ENCODE measurements at regions not wholly inside any gene's neighbourhood (a gene's known extent, or its start where the extent isn't known, plus 50 kb on each side); places are given as distances from the start of the nearest gene placed in this dataset.

DNA sequence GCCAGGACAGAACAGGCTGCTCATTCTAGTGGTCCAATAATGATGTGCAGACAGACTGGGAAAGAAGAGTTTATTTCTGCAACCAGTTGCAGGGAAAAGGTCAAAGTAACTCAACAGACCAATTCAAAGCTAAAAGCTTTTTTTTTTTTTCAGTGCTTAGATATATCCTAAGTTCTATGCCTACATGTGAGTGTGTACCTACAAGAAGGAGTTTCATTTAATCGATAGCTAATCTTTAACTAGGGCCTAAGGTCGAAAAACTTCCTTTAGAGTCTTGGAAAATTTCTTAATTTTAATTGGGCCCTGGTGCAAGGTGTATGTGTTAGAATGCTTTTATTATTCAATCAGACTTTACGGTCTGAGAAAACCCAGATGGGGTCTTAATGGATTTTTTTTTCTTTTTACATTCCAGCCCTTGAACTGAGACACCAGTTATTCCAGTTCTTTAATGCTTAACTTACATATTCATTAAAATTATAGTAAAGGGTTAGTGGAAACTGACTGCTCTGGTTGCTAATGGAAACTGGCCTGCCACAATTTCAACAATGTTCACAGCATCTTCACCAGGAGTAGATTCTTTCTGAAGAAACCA, 365.3 kb downstream of the MTRR start:
- TF ChIP-seq, protein P1, sequence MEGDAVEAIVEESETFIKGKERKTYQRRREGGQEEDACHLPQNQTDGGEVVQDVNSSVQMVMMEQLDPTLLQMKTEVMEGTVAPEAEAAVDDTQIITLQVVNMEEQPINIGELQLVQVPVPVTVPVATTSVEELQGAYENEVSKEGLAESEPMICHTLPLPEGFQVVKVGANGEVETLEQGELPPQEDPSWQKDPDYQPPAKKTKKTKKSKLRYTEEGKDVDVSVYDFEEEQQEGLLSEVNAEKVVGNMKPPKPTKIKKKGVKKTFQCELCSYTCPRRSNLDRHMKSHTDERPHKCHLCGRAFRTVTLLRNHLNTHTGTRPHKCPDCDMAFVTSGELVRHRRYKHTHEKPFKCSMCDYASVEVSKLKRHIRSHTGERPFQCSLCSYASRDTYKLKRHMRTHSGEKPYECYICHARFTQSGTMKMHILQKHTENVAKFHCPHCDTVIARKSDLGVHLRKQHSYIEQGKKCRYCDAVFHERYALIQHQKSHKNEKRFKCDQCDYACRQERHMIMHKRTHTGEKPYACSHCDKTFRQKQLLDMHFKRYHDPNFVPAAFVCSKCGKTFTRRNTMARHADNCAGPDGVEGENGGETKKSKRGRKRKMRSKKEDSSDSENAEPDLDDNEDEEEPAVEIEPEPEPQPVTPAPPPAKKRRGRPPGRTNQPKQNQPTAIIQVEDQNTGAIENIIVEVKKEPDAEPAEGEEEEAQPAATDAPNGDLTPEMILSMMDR (IDR thresholded peaks at IDR 0.05; ENCODE audit: low read depth, low read length, poor library complexity, severe bottlenecking): no peak
- TF ChIP-seq EZH2phosphoT487 (IDR thresholded peaks at IDR 0.05; ENCODE audit: borderline replicate concordance, low read length): no peak
- H4K20me1 ChIP-seq (ENCODE audit: control insufficient read depth, insufficient read depth, low read depth, low read length): no peaks in the 10 kb centered on the region
- H3K4me3 ChIP-seq (ENCODE audit: low read length): no peak overlapping the region
- no peaks in the 10 kb centered on the region for H3K27me3 ChIP-seq (ENCODE audit: control insufficient read depth, low read length)
- no peak overlapping the region for H3K4me2 ChIP-seq (ENCODE audit: low read length)
- H3K4me1 ChIP-seq (ENCODE audit: control insufficient read depth, low read length): no peaks in the 10 kb centered on the region
- H3K79me2 ChIP-seq (ENCODE audit: control insufficient read depth, low read length): no peaks in the 10 kb centered on the region
- no peaks in the 10 kb centered on the region; the same call in 1 of the 2 replicates for H3K9me3 ChIP-seq (ENCODE audit: control insufficient read depth, insufficient read depth, low read length)
- H3K36me3 ChIP-seq (ENCODE audit: control insufficient read depth, low read length): no peaks in the 10 kb centered on the region
- no peak overlapping the region for H3K27ac ChIP-seq (ENCODE audit: low read depth, low read length)
- no peaks in the 10 kb centered on the region for H3F3A ChIP-seq (ENCODE audit: control insufficient read depth, insufficient read depth)
- no peaks in the 10 kb centered on the region; the same call in 1 of the 2 replicates for H3K9me2 ChIP-seq (replicated peaks; ENCODE audit: control insufficient read depth, low read length)

DNA sequence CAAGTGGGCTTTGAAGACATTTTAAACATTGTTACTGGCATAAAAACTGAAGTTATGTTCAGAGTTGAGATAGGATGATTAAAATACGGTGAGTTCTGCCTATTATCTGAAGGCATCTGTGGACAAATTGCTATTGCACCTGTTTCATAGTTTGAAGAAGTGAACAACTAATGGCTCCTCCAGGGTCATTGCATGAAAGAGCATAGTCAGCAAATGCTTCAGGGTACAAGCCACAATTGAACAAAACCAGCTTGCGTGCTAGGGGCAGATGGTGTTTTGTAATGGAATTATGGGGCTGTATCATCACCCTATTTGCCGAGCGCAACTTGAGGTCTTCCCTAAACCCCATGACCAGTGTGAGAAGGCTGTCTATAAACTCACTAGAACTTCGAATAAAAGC, 369.1 kb downstream of the MTRR start:
- TF ChIP-seq, protein P1 (IDR thresholded peaks at IDR 0.05; ENCODE audit: low read depth, low read length, poor library complexity, severe bottlenecking): no peak
- no peak for TF ChIP-seq EZH2phosphoT487 (IDR thresholded peaks at IDR 0.05; ENCODE audit: borderline replicate concordance, low read length)
- Histone ChIP-seq H3K27ac (ENCODE audit: low read depth, low read length) (no peak overlapping the region), H3K4me3 (ENCODE audit: low read length) (no peak overlapping the region), H3K4me1 (ENCODE audit: control insufficient read depth, low read length) (no peaks in the 10 kb centered on the region), H3K4me2 (ENCODE audit: low read length) (no peak overlapping the region), H3K79me2 (ENCODE audit: control insufficient read depth, low read length) (no peaks in the 10 kb centered on the region), H3K36me3 (ENCODE audit: control insufficient read depth, low read length) (no peaks in the 10 kb centered on the region), H3K27me3 (ENCODE audit: control insufficient read depth, low read length) (no peaks in the 10 kb centered on the region), H3K9me3 (ENCODE audit: control insufficient read depth, insufficient read depth, low read length) (no peaks in the 10 kb centered on the region; the same call in 1 of the 2 replicates), H3F3A (ENCODE audit: control insufficient read depth, insufficient read depth) (no peaks in the 10 kb centered on the region), H4K20me1 (ENCODE audit: control insufficient read depth, insufficient read depth, low read depth, low read length) (no peaks in the 10 kb centered on the region), H3K9me2 (replicated peaks; ENCODE audit: control insufficient read depth, low read length) (no peaks in the 10 kb centered on the region)

DNA sequence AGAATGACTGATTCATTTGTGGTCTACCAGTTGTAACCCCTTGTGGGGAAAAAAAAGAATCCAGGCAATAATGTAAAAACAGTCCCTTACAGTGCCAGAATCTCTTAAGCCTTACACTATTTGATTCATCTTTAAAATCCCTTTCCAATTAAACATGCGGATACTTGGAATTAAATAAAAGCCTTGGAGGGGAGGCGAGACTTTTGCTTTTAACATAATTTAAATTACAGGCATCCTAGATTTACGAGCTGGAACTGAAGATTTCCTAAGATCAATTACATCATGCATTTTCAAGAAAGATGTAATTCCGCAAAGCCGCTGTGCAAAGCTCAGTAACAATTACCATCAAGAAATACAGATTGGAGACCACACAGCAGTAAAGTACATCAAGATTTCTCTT, 370.2 kb downstream of the MTRR start:
- H3K27me3 ChIP-seq (ENCODE audit: control insufficient read depth, low read length): no peaks in the 10 kb centered on the region
- no peak for TF ChIP-seq EZH2phosphoT487 (IDR thresholded peaks at IDR 0.05; ENCODE audit: borderline replicate concordance, low read length)
- TF ChIP-seq, protein P1 (IDR thresholded peaks at IDR 0.05; ENCODE audit: low read depth, low read length, poor library complexity, severe bottlenecking): no peak
- no peaks in the 10 kb centered on the region for H3F3A ChIP-seq (ENCODE audit: control insufficient read depth, insufficient read depth)
- no peaks in the 10 kb centered on the region for H3K9me2 ChIP-seq (replicated peaks; ENCODE audit: control insufficient read depth, low read length)
- H4K20me1 ChIP-seq (ENCODE audit: control insufficient read depth, insufficient read depth, low read depth, low read length): no peaks in the 10 kb centered on the region
- no peaks in the 10 kb centered on the region for H3K4me1 ChIP-seq (ENCODE audit: control insufficient read depth, low read length)
- no peaks in the 10 kb centered on the region for H3K79me2 ChIP-seq (ENCODE audit: control insufficient read depth, low read length)
- no peak overlapping the region for H3K4me3 ChIP-seq (ENCODE audit: low read length)
- H3K4me2 ChIP-seq (ENCODE audit: low read length): no peak overlapping the region
- no peaks in the 10 kb centered on the region for H3K36me3 ChIP-seq (ENCODE audit: control insufficient read depth, low read length)
- H3K9me3 ChIP-seq (ENCODE audit: control insufficient read depth, insufficient read depth, low read length): no peaks in the 10 kb centered on the region; the same call in 1 of the 2 replicates
- H3K27ac ChIP-seq (ENCODE audit: low read depth, low read length): no peak overlapping the region
